Astrocyte (in vitro differentiated cells and primary cell): ENCODE measurements at regions not wholly inside any gene's neighbourhood (a gene's known extent, or its start where the extent isn't known, plus 50 kb on each side); places are given as distances from the start of the nearest gene placed in this dataset.

ENCODE experiments used
- DNase-seq: peaks from one replicate; pipeline ENCODE4 v3.0.0-alpha.2; 2010; ENCODE audit warnings: low read depth
- FAIRE-seq: peaks from 2 replicates; lab custom pipeline; 2011; peaks lifted over from hg19 to GRCh38; lab: Jason Lieb, UNC
- H2AFZ ChIP-seq: 2 replicates; pipeline ENCODE4 v1.6.0; 2012; ENCODE audit warnings: low read depth, low read length, inconsistent platforms
- H3K27ac ChIP-seq: 2 replicates; pipeline ENCODE4 v1.5.1; 2011; ENCODE audit warnings: low read depth, low read length, inconsistent platforms
- H3K27me3 ChIP-seq: 2 replicates; pipeline ENCODE4 v1.6.0; 2011; ENCODE audit warnings: low read length, inconsistent platforms; ENCODE audit not compliant: insufficient read depth
- H3K36me3 ChIP-seq: 2 replicates; pipeline ENCODE4 v1.5.1; 2011; ENCODE audit warnings: low read length, inconsistent platforms; ENCODE audit not compliant: insufficient read depth
- H3K4me1 ChIP-seq: 2 replicates; pipeline ENCODE4 v1.5.1; 2011; ENCODE audit warnings: low read length, inconsistent platforms; ENCODE audit not compliant: insufficient read depth
- H3K4me2 ChIP-seq: 2 replicates; pipeline ENCODE4 v1.6.0; 2012; ENCODE audit warnings: low read length, inconsistent platforms
- H3K4me3 ChIP-seq: 2 replicates; pipeline ENCODE4 v1.5.1; 2011; ENCODE audit warnings: low read depth, mild to moderate bottlenecking, low read length, inconsistent platforms; ENCODE audit not compliant: insufficient read depth
- H3K79me2 ChIP-seq: 2 replicates; pipeline ENCODE4 v1.6.0; 2012; ENCODE audit warnings: mild to moderate bottlenecking, low read length, inconsistent platforms; ENCODE audit not compliant: insufficient read depth
- H3K9ac ChIP-seq: 2 replicates; pipeline ENCODE4 v1.6.0; 2012; ENCODE audit warnings: mild to moderate bottlenecking, low read length, inconsistent platforms
- H3K9me3 ChIP-seq: 2 replicates; pipeline ENCODE4 v1.5.1; 2012; ENCODE audit warnings: low read depth, mild to moderate bottlenecking, low read length, inconsistent platforms; ENCODE audit not compliant: insufficient read depth
- H4K20me1 ChIP-seq: 2 replicates; pipeline ENCODE4 v1.6.0; 2012; ENCODE audit warnings: low read length, inconsistent platforms; ENCODE audit not compliant: insufficient read depth
- H3K27ac Mint-ChIP-seq: one replicate; pipeline ENCODE4 v1.8.0; 2021; ENCODE audit warnings: mild to moderate bottlenecking, mixed read lengths; ENCODE audit not compliant: unreplicated experiment
- H3K27me3 Mint-ChIP-seq: one replicate; pipeline ENCODE4 v1.8.0; 2021; ENCODE audit warnings: low read depth, mixed read lengths; ENCODE audit not compliant: unreplicated experiment
- H3K36me3 Mint-ChIP-seq: one replicate; pipeline ENCODE4 v1.8.0; 2021; ENCODE audit warnings: low read depth, mixed read lengths; ENCODE audit not compliant: unreplicated experiment
- H3K4me1 Mint-ChIP-seq: one replicate; pipeline ENCODE4 v1.8.0; 2021; ENCODE audit warnings: low read depth, mixed read lengths; ENCODE audit not compliant: unreplicated experiment
- H3K4me3 Mint-ChIP-seq: one replicate; pipeline ENCODE4 v1.8.0; 2021; ENCODE audit warnings: mild to moderate bottlenecking, moderate library complexity, mixed read lengths; ENCODE audit not compliant: unreplicated experiment
- H3K9me3 Mint-ChIP-seq: one replicate; pipeline ENCODE4 v1.8.0; 2021; ENCODE audit warnings: mild to moderate bottlenecking, mixed read lengths; ENCODE audit not compliant: unreplicated experiment
- EZH2 ChIP-seq: IDR thresholded peaks from 2 replicates; pipeline ENCODE4 v1.6.1; 2012; ENCODE audit warnings: mild to moderate bottlenecking, low read length, inconsistent platforms; ENCODE audit not compliant: insufficient read depth
- TF ChIP-seq, protein P1 (sequence below): IDR thresholded peaks from 2 replicates; pipeline ENCODE4 v1.5.1; 2011; ENCODE audit warnings: low read depth, mild to moderate bottlenecking, inconsistent platforms, low read length, moderate library complexity; ENCODE audit not compliant: insufficient read depth

DNA sequence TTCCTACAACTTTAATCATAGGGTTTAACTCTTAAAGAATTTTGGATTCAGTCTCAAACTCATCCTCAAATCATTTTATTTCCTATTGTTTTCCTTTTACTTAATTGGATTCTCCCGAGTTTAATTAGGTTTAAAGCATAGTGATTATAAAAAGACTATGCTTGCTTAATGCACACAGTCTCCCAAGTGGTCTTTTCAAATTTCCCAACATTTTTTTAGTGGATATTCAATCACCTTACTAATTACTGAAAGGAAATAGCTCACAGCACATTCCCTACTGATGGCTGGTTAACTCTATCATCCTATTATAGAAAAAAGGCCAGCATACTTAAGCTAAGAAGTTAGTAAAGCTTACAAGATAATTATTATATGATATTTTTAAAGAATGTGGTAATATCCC, 170.6 kb downstream of the PRDM9 start:
- Mint-ChIP-seq H3K4me1 (no peaks in the 10 kb centered on the region), H3K27ac (no peak overlapping the region), H3K4me3 (no peak overlapping the region), H3K9me3 (peaks cover 1% of the 10 kb centered on the region), H3K27me3 (no peaks in the 10 kb centered on the region), H3K36me3 (no peaks in the 10 kb centered on the region)
- Histone ChIP-seq H3K79me2 (no peaks in the 10 kb centered on the region), H3K27ac (no peak overlapping the region), H3K9me3 (peaks cover 5% of the 10 kb centered on the region), H3K4me1 (no peaks in the 10 kb centered on the region), H4K20me1 (no peaks in the 10 kb centered on the region), H2AFZ (no peak overlapping the region), H3K9ac (no peak overlapping the region), H3K36me3 (no peaks in the 10 kb centered on the region), H3K4me3 (no peak overlapping the region), H3K27me3 (no peaks in the 10 kb centered on the region), H3K4me2 (no peak overlapping the region)
- no peak for FAIRE-seq
- no peak for DNase-seq
- no peak for TF ChIP-seq EZH2
- TF ChIP-seq, protein P1, sequence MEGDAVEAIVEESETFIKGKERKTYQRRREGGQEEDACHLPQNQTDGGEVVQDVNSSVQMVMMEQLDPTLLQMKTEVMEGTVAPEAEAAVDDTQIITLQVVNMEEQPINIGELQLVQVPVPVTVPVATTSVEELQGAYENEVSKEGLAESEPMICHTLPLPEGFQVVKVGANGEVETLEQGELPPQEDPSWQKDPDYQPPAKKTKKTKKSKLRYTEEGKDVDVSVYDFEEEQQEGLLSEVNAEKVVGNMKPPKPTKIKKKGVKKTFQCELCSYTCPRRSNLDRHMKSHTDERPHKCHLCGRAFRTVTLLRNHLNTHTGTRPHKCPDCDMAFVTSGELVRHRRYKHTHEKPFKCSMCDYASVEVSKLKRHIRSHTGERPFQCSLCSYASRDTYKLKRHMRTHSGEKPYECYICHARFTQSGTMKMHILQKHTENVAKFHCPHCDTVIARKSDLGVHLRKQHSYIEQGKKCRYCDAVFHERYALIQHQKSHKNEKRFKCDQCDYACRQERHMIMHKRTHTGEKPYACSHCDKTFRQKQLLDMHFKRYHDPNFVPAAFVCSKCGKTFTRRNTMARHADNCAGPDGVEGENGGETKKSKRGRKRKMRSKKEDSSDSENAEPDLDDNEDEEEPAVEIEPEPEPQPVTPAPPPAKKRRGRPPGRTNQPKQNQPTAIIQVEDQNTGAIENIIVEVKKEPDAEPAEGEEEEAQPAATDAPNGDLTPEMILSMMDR = no peak

DNA sequence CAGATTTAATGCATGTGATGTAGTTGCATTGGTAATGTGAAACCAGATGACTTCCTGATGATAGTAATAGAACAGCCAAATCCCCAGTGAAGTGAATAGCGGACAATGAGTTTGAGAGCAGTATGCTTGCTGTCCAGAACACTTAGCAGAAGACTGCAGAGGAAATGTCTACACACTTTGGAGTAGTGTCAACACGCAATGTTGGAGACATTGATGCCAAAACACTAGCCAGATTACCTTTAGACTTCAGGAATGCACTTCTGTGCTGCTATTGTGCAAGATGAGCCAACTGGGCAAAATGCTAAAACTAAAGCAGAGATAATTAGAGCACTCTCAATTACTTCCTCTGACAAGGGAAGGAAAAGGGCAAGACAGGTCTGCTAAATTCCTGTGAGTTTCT, 176.7 kb downstream of the PRDM9 start:
- H3K27me3 ChIP-seq = no peaks in the 10 kb centered on the region
- H3K79me2 ChIP-seq = no peaks in the 10 kb centered on the region
- FAIRE-seq = no peak
- Mint-ChIP-seq H3K27me3 (no peaks in the 10 kb centered on the region), H3K9me3 (no peaks in the 10 kb centered on the region), H3K36me3 (no peaks in the 10 kb centered on the region), H3K4me3 (no peak overlapping the region), H3K4me1 (no peaks in the 10 kb centered on the region), H3K27ac (no peak overlapping the region)
- no peak overlapping the region for H3K27ac ChIP-seq
- no peak overlapping the region for H2AFZ ChIP-seq
- H4K20me1 ChIP-seq = no peaks in the 10 kb centered on the region
- H3K9ac ChIP-seq = no peak overlapping the region
- no peaks in the 10 kb centered on the region for H3K36me3 ChIP-seq
- H3K4me2 ChIP-seq = no peak overlapping the region
- no peak overlapping the region for H3K4me3 ChIP-seq
- TF ChIP-seq, protein P1 = no peak
- no peak for TF ChIP-seq EZH2
- no peaks in the 10 kb centered on the region for H3K4me1 ChIP-seq
- no peaks in the 10 kb centered on the region for H3K9me3 ChIP-seq
- no peak for DNase-seq

DNA sequence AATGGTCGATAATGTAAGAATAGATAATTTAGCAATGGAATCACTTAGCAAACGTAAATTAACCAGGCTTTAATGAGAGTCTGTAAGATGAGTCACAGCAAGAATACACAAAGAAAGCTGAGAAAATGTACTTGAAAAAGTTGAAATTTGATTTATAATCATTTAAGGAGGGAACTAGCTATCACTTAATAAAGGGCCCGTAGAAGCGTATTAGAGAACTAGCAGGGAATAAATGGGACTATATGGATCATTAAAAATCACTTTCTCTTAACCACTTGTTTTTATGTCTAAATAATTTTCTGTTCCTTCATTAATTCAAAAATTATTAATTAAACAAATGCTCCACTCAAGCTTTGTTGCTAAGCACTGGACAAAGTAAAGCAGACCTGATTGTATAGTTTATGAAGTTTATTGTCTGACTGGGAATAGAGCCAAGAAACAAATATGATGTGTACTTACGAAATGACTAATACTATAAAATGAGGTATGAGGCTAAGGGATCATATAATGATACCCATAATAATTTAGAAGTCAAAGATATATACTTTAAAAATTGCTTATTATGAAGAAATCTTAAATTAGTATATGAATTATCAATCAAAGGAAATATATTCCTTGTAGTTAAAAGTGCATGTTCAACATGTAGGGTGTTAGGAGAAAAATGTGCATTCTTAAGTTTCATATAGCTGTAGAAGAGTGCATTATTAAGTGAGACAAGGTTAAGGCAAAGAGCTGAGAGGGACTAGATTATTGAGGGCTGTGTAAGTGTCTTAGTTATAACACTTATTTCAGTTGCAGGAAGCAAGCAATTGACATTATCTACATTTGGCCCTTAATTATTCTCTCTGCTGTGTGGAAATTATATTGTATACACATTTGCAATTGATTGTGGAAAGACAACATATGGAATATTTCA, 196.8 kb downstream of the PRDM9 start:
- Mint-ChIP-seq H3K4me1 (no peaks in the 10 kb centered on the region), H3K36me3 (no peaks in the 10 kb centered on the region), H3K9me3 (no peaks in the 10 kb centered on the region), H3K27me3 (no peaks in the 10 kb centered on the region), H3K27ac (no peak overlapping the region), H3K4me3 (no peak overlapping the region)
- no peaks in the 10 kb centered on the region for H3K9me3 ChIP-seq
- H3K27me3 ChIP-seq = no peaks in the 10 kb centered on the region
- H3K9ac ChIP-seq = no peak overlapping the region
- no peak for TF ChIP-seq EZH2
- TF ChIP-seq, protein P1 = no peak
- no peak overlapping the region for H2AFZ ChIP-seq
- FAIRE-seq = no peak
- H3K36me3 ChIP-seq = no peaks in the 10 kb centered on the region
- no peak for DNase-seq
- no peaks in the 10 kb centered on the region for H3K79me2 ChIP-seq
- no peak overlapping the region for H3K4me3 ChIP-seq
- H4K20me1 ChIP-seq = no peaks in the 10 kb centered on the region
- H3K27ac ChIP-seq = no peak overlapping the region
- no peak overlapping the region for H3K4me2 ChIP-seq
- no peaks in the 10 kb centered on the region for H3K4me1 ChIP-seq
